ENCODE measurements at regions not wholly inside any gene's neighbourhood (a gene's known extent, or its start where the extent isn't known, plus 50 kb on each side); places are given as distances from the start of the nearest gene placed in this dataset.

DNA sequence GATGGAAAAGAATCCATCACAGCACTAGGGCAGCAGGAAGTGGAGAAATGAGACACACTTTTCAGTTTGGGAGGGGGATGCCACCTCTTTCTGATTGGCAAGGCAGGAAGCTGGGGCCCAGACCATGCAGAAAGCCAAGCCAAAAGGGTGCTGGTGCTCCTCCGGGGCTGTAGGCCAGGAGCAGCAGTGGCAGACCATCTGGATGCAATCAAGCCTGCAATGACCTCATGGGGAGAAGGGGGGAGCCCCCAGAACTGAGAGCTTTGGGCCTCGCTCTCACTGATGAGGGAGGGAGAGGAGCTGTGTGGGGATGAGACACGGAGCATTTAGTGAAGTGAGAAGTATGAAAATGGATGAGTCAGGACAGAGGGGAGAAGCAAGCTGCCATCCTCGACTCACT, 141.3 kb upstream of the NALF2 start:
- FAIRE-seq: no peak

DNA sequence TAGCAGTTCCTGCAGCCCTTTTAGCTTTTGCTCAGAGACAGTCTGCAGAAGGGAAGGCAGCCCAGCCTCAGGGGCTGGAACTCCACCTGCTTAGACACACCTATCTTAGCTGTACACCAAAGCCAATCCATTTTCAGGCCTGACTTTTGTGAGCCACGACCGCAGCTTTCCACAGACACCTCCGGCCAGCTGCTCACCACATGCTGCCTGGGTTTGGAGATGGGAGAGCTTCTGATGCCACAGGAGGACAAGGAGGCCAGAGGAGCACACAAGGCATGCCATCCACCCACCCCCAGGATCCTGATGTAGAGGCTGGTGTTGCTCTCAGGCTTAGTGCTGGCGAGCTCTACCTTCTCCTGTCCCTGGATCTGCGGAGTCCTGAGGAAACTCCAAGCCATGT, 141.8 kb upstream of the NALF2 start:
- no peak for FAIRE-seq

DNA sequence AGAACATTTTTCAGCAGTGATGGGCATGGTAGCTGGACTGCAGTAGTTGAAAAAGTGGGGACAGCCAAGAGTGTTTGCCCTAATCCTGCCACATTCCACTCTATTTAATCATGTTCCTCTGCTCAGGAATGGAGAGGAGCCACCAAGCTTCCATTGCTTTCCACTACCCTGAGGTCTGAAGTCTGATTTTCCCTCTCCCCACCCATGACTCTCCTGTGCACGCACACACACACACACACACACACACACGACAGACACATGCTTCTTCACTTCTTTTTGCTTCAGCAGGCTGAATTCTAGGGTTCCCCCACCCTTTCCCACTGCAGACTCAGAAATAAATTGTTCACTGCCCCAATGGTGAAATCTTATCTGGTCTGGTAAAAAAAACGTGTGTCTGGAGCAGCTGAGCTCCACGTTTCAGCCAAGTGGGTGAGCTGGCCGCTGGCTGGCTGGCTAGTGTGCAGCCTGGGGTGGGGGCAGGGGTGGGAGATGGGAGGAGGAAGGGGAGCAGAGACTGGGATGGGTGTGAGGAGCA, 142.7 kb upstream of the NALF2 start:
- no peak for FAIRE-seq

DNA sequence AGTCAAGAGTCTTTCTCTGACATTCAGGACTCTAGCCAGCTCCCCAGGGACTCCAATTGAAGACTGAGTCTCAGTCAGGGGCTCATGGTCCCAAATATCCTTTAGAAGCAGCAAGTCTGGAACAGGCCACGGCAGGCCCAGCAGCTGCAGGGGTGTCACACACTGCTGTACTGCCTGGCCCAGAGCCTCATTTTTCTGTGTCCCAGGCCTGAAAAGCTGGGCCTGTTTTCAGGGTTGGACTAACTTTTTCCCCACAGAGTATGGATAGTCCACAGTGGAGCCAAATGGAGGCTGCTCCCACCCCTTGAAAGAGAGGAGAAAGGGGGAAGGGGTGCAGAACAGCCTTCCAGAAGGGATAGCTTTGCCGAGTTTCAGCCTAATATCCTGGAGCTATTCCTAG, 146.8 kb upstream of the NALF2 start:
- no peak for FAIRE-seq

DNA sequence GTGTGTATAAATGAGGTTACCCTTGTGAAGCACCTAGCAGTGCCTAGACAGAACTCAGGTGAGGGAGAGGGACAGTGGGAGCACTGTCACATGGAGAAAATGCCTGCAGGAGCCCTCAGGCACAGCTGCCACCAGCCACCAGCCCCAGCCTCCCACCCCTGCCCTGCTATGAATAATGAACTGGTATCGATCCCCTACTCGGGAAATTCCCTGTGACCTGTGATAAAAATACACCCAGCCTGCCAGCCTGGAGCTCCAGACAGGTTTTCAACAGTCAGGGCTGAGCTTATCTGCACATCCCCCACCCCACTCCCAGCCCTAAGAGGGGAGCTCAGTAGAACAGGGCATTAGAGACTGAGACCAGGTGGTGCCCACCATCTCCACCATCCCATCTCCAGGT, 159.6 kb upstream of the PJA1 start:
- no peak for FAIRE-seq

DNA sequence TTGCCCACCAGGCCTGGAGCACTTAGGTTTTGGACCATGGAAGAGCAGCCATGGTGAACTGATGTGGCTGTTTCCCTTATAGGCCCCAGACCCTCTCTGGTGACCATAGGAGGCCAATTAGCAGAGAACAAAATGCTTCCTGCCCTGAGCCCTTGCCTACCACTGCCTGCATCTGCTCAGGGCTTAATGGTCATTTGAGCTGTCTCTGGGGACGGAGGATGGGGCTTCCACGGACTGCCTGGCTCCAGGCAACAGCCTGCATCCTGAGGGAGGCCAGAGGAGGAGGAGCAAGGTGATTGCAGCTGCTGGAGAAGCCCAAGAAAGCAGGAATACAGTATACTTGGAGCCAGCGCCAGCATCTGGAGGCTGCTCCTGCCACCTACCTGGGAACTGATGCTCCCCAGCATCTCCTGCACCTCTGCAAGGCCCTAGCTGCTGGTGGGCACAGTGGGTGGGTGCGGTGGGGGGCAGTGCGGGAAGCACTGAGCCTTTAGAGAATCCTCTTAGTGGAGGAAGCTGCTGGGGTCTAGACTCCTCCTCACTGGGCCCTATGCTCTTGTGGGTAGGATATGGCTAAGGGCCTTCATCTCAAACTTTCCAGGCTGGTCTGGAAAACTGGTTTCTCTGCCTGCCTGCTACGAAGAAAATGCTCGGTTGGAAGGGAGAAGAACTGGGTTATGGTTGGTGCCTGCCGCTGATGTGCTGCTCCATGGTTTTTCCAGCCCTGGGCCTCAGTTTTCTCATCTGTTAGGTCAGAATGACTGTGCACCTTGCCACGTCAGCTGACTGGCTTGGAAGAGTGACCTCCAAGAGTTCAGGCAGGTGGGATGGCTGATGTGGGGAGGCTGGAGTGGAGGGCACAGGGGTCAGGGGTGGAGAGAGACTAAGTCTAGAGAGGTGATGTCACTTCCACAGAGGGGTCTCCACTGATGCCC, 158.8 kb upstream of the PJA1 start:
- FAIRE-seq: no peak

DNA sequence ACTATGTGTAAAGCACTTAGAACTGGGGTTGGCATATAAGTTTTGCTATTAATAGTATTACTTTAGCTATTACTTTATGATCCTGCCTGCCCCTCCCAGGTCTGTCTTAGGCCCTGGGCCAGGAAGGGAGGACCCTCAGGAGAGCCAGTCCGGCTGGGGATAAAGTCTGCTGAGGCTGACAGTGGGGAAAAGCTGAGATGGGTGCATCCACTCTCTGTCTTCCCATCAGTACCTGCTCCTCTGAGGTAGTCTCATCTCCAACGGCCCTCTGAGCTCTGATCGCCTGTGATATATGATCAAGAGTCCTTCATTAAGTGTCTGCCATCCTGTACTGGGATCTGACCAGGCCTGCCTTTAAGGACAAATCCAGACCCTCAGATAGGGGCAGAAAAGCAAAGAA, 156.5 kb upstream of the PJA1 start:
- no peak for FAIRE-seq

DNA sequence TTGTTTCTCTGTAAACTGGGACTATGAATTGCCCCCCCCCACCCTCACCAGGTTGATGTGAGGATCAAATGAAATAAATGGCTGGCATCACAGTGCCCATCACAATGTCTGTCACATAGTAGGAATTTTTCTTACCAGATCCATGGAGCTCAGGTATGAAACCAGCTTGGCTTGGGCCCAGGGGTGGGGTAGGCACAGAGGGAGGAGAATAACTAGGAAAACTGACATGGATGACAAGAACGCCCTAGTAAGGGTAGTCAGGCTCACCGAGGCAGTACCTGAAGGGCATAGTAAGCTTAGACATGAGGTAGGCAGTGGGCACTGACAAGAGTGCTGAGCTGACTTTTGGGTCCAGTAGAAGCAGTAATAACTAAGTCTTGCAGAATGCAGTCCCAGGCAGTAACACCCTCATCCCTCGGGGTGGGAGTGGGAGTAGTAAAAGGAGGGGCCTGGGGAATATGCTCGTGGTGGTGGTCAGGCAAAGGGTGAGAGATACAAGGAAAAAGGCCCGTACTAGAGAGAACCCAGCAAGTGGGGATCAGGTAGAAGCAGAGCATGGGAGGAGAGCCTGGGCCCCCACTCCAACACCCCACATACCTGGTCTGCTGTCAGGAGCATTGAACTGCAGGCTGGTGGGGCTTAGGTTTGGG, 155.9 kb upstream of the PJA1 start:
- no peak for FAIRE-seq

DNA sequence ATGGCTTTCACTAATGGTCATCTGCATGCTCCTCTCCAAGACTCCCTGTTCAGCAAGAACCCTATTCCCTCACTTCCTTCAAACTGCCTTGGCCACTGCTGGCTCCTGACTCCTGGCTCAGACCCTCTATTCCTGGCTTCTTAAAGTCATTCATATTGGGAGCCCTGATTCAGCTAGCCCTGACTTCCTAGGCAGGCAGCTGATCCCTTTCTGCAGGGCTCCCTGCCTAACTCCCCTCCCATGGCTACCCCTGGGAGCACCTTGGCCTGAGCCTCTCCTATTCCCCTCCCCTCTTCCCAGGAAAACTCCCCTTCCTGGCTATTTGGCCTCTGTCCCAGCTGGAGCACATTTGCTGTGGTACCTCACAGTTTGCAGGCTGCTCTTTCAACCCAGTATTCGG, 154.9 kb upstream of the PJA1 start:
- FAIRE-seq: no peak

DNA sequence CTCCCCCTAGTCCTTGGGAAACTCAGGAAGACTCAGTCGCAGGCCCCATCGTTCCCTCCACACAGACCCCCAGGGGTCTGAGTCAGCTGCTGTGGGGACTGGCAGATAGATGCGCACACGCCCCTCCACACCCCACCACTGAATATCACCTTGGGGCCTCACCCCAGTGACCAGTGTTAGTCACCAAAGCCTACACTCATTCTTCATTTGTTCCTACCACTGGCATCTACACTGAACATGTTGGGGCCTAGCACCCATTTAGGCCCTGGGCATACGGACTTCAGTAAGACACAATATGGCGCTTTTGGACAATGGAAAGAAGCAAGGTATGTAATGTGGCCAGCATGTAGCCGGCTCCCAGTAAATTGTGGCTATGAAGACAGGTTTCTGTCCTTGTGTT, 154.1 kb upstream of the PJA1 start:
- FAIRE-seq: no peak

DNA sequence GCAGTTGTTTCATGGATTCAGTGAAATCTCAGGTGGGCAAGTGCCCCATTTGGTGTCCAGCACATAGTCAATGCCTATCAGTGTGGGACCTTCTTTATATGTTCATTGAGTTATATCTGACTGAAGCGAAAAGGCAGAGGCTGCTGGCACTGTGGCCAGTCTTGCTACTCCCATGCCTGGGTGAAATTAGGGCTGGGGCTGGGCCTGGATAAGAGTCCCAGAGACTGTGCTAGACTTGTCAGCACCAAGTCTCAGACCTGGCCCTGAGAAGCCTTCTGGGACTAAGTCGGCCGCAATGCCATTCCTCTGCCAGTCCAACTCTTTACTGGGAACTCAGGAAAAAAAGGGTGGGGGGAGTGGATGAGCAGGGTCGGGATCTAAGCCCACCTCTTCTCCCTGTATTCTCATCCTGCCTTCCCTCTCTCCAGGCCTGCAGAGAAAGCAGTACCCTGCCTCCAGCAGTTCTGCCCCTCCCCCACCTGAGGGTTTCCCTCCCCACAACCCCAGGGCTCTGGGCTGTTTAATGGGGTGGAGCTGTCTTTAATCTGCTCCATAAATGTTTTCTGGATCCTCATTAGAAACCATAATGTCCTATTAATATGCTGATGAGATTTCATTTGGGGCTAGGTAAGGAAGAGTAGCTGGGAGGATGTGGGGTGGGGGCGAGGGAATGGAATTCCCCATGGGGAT, 153.5 kb upstream of the PJA1 start:
- FAIRE-seq: no peak

DNA sequence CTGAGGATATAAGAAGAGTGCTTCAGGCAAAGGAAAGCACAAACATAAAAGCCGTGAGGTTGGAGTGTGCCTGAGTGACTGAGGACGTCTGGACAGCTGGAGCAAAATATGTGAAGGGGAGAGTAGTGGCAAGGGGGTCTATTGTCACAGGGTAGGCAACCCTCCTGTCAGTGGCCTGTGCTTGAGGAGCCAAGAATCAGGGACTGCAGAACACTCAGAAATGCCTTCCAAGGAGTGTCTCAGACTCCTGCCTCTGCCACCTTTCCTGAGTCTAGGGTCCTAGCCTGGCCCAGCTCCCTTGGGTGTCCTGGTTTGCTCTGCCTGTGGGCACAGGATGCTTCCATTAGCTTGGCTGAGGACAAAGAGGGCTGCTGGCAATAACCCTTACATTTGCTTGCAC, 152.5 kb upstream of the PJA1 start:
- no peak for FAIRE-seq

DNA sequence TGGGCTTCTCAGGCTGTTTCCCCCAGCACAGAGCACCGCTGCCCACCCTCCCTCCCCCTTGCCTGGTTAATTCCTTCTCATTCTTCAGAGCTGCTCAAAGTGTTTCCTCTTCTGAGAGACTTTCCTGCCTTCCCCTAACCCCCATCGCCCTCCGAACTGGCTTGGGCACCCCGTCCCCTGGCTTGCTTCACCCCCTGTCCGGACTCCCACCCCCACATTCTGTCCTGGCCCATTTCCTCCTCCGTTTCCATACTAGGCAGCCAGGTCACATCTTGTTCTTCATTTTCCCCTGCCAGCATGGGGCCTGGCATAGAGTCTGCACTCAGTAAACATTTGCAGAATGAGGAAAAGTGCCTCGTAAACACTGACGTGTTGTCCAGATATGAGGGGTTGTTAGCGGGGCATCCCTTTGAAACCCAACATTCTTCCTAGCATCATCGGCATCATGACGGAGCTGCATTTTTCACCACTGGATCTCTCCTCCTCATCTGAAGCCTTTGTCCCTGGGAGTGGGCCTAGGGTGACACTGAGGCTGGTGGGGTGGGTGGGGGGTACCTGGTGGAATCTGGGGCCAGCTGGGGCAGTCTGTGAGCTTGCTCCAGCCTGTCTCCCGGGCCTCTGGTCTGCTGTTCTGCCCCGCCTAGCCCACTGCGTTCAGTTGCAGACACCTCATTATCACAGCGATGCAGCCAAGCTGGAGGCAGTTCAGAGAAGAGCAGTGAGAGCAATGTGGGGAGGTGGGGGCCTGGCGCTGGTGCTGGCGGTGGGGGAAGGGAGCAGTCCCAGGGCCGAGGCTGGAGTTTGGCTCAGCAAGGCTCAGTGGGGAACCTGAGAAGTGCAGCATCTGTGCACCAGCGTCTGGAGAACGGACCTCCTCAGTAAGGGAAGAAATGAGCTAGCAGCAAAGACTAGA, 149.4 kb upstream of the PJA1 start:
- FAIRE-seq: no peak

DNA sequence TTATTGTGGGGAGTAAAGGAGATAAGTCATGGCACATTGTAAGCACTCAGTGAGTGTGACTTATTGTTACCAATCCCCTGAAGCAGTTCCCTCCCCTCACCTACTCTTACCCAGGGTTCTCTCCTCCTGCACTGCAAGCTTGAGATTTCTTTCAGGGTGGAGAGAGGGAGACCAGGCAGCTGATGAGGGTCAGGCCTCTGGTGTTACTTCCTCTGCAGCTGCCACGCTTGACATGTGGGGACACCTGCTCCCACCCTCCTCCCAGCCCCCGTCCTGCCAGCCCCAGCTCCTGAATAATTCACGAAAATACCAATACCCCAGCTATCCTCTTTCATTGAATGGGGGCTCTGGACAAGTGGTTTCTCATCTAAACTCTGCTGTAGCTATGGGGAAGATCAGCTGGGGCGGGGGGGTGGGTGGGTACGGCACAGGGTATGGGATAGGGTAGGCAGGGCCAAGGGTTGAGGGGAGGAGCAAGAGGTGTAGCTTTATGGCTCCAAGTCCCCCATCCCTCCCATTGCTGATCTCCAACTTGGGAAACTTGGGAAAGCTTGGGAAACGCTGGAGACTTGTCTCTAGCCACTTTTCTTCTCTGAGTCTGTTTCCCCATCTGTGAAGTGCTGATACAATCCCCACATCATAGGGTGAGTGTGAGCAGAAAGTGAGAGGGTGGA, 148.5 kb upstream of the PJA1 start:
- FAIRE-seq: no peak

DNA sequence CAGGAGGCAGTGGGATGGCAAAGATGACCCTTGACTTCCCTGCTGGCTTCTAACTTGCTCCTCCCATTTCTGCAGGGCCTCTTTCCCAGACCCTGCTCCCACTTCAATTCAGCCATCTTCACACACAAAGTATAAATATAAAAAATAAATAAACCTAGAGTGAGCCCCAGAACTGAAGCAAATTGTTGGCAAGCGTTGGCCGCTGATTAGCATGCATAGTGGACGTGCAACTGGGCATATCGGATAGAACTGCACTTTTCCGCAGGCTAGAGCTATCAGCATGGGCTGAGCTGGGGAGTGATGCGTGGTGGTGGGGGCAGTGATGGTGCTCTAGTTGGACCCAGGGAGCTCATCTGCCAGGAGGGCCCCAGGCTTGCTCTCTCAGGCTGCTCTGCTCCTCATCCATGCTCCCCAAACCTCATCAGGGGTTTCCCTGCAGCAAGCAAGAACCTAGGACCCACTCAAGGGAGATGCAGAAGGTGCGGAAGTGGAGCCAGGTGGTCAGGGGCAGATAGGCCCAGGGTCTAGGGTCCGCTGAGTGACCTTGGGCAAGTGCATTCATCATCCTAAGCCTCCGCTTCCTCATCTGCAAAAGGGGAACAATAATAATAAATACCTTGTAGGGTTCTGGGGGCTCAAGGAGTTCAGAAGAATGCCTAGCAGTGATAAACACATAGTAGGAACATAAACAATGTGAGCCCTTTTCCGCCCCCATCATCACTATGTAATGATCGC, 146.8 kb upstream of the PJA1 start:
- FAIRE-seq: no peak

DNA sequence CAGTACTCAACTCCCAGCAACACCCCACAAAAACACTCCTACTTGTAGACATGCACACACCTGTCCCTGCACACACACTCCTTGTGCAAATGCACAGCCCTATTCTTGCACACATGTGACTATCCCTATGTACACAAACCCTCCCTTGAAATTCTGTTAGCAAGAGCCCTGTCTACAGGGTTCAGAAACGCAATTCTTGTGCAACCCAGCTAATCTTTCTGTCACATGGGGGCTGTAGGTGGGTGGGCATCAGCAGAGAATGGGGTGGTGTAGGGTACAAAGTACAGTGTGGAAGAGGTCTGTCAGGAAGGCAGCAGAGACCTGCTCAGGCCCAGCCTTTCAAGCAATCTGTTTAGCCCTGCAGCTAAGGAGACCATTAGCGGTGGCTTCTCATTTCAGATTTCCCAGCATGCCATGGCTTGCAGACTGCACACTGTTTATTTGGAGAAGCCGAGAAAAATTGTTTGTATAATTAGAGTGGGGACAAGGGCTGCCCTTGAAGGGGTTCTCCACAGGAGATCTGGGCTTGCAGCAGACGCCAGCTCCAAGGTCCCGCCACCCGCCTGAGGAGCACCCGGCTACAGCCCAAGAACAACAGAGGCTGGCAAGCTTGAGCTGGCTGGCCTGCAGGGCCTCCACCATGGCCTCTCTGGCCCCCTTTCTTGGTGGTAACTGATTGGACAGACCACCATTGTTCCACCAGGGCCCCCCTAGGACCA, 144.0 kb upstream of the PJA1 start:
- FAIRE-seq: no peak

DNA sequence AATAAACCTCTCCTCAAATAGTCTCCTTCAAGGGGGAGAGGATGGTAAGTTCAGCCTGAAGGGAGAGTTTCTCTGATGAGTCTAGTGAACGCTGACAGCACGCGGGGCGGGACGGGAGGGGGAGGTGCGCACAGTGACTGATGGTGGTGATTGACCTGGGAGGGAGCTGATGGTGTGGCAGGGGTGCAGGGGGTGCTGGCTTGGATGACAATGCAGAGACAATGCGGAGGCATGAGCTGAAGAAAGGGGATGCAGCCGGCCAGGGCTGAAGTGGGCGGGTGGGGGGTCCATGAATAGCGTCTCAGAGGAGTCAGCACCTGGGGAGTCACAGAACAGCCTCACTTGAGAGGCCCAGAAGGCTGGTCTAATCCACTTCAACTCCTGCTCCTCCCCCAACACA, 142.5 kb upstream of the PJA1 start:
- FAIRE-seq: no peak

DNA sequence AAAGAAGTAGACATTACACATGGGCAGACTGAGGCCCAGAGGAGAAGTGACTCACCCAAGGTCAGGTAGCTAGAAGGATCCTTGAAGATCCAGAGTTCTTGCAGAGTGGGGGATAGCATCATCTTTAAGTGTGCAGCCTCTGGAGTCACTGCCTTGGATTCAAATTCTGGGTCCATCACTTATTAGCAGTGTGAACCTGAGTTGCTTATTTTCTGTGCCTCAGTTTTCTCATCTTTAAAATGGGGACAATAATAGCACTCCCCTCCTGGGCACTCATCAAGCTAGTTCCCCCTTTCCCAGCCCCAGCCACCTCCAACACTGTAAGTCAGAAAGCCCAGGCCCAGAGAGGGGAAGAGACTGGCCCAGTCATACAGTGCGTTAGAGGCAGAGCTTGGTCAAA, 141.8 kb upstream of the PJA1 start:
- no peak for FAIRE-seq

DNA sequence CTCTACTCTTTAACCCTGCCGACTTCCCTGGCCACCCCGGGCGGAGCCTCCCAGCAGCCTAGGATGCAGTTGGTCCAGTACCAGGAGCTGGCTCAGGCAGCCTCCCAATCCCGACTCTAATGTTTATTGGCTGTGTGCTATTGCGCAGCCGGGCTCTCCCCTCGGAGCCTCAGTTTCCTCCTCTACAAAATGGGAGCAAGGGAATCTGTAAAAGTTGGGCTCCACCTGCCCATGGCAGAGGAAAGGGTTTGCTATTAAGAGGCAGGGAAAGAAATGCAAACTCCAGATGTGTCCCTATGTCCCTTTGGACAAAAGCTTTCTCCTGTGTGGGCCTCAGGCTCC, 140.8 kb upstream of the PJA1 start:
- FAIRE-seq: no peak

DNA sequence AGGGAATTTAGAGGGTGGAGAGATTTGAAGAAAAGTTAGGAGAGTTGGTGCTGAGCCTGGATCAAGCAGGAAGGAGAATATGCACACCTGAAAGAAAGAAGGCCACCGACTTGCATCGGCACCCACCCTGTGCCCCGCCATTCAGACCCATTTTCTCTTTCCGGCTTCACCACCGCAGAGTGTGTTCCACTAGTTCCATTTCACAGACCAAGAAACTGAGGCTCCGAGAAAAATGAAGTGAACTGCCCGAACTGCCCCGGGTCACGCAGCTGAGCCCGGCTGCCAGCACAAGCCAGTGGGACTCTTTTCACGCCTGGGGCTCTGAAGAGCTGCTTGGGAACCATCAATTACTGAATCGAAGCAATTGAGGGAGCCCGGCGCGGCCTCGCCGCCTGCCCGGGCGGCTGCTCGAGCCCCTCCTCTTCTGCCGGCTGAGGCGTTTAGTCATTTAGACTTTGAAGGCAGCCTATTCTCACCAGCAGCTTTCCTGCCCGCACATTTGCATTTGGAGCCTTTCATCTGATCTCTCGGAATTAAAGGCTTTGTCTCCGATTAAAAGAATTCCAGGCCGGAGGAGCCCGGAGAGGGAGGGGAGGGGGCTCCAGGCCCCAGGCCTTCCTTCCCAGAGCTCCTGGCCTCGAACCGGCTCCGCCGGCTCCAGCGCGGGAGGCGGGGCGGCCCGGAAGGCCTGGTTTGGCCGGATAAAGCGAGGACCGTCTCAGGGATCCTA, 140.2 kb upstream of the PJA1 start:
- FAIRE-seq: no peak

Data from A204.1 (cell line).